ENCODE measurements at regions not wholly inside any gene's neighbourhood (a gene's known extent, or its start where the extent isn't known, plus 50 kb on each side); places are given as distances from the start of the nearest gene placed in this dataset.

GRCh38 chr7:120218712-120219111 is 54.3 kb upstream of the KCND2 start:
- H4K20me1 ChIP-seq (ENCODE audit: control insufficient read depth, insufficient read depth, low read depth, low read length) = no peaks in the 10 kb centered on the region
- H3K27me3 ChIP-seq (ENCODE audit: control insufficient read depth, low read length) = no peaks in the 10 kb centered on the region
- no peaks in the 10 kb centered on the region for H3K79me2 ChIP-seq (ENCODE audit: control insufficient read depth, low read length)
- no peaks in the 10 kb centered on the region for H3K36me3 ChIP-seq (ENCODE audit: control insufficient read depth, low read length)
- no peak overlapping the region for H3K4me2 ChIP-seq (ENCODE audit: low read length)
- H3K4me1 ChIP-seq (ENCODE audit: control insufficient read depth, low read length) = no peaks in the 10 kb centered on the region
- H3K27ac ChIP-seq (ENCODE audit: low read depth, low read length) = no peak overlapping the region
- H3K4me3 ChIP-seq (ENCODE audit: low read length) = no peak overlapping the region
- H3F3A ChIP-seq (ENCODE audit: control insufficient read depth, insufficient read depth) = no peaks in the 10 kb centered on the region
- TF ChIP-seq CTCF (IDR thresholded peaks at IDR 0.05; ENCODE audit: low read depth, low read length, poor library complexity, severe bottlenecking) = no peak
- TF ChIP-seq EZH2phosphoT487 (IDR thresholded peaks at IDR 0.05; ENCODE audit: borderline replicate concordance, low read length) = no peak
- H3K9me3 ChIP-seq (ENCODE audit: control insufficient read depth, insufficient read depth, low read length) = no peaks in the 10 kb centered on the region
- no peaks in the 10 kb centered on the region for H3K9me2 ChIP-seq (replicated peaks; ENCODE audit: control insufficient read depth, low read length)

- Histone ChIP-seq H3K36me3 (ENCODE audit: control insufficient read depth, low read length) (no peaks in the 10 kb centered on the region), H3K4me1 (ENCODE audit: control insufficient read depth, low read length) (no peaks in the 10 kb centered on the region), H3F3A (ENCODE audit: control insufficient read depth, insufficient read depth) (no peaks in the 10 kb centered on the region), H4K20me1 (ENCODE audit: control insufficient read depth, insufficient read depth, low read depth, low read length) (no peaks in the 10 kb centered on the region), H3K4me3 (ENCODE audit: low read length) (no peak overlapping the region), H3K79me2 (ENCODE audit: control insufficient read depth, low read length) (no peaks in the 10 kb centered on the region), H3K9me2 (replicated peaks; ENCODE audit: control insufficient read depth, low read length) (no peaks in the 10 kb centered on the region), H3K4me2 (ENCODE audit: low read length) (no peak overlapping the region), H3K27ac (ENCODE audit: low read depth, low read length) (no peak overlapping the region), H3K27me3 (ENCODE audit: control insufficient read depth, low read length) (no peaks in the 10 kb centered on the region), H3K9me3 (ENCODE audit: control insufficient read depth, insufficient read depth, low read length) (no peaks in the 10 kb centered on the region)
- no peak for TF ChIP-seq EZH2phosphoT487 (IDR thresholded peaks at IDR 0.05; ENCODE audit: borderline replicate concordance, low read length)
- TF ChIP-seq CTCF (IDR thresholded peaks at IDR 0.05; ENCODE audit: low read depth, low read length, poor library complexity, severe bottlenecking) = no peak
Measured at GRCh38 chr7:120221666-120222065, 51.3 kb upstream of the KCND2 start.

All from DOHH2 (cell line).